VCaP (cell line): ENCODE measurements at regions not wholly inside any gene's neighbourhood (a gene's known extent, or its start where the extent isn't known, plus 50 kb on each side); places are given as distances from the start of the nearest gene placed in this dataset.

Source experiments
- H3K27ac ChIP-seq: fragments of 450-650 bp; 2 replicates; pipeline ENCODE4 v1.5.1; 2017
- CTCF ChIP-seq: fragments of 450-650 bp; conservative IDR thresholded peaks from 2 replicates; pipeline ENCODE4 v1.5.1; 2017; ENCODE audit warnings: mild to moderate bottlenecking, moderate library complexity

GRCh38 chr20:57943950-57944349 is 234.1 kb upstream of the PMEPA1 start:
- no peak for TF ChIP-seq CTCF

GRCh38 chr20:57943291-57943690 is 233.5 kb upstream of the PMEPA1 start:
- no peak overlapping the region for H3K27ac ChIP-seq
- no peak for TF ChIP-seq CTCF

More at GRCh38 chr20:57943950-57944349, 234.1 kb upstream of the PMEPA1 start:
- no peak overlapping the region for H3K27ac ChIP-seq

DNA sequence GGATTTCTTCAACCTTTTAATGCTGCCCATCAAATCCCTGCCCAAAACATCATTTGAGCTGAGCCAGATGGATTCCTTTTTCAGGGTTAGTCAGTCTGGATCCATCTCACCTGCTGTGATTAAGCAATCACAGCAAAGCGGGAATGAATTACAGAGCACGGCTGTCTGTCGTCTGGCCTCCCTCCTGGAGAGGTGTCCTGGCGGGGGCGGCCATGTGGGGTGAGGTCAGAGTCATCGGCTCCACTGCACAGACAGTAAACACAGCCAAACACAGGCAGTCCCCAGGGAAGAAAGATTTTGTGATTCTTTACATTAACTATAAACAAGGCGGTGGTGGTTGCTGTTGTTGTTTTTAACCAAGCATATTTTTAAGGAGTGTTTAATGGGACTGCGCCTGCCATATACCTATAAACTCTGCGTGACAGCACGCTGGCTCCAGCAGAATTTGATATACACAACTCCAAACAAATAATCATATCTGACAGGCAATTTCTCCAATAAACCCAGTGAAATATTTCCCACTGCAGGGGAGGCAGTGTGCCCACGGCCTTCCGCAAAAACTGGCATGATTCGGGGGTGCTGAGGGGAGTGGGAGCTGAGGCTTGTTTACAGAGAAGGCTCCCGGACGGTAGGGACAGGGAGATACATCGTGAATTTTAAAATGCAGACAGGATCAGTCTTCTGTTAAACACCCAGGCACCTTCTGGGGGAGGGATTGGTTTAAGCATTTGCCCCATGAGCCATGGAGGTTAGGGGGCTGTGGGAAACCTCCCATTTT is 232.0 kb upstream of the PMEPA1 start:
- no peak for TF ChIP-seq CTCF
- peak overlapping the region; percentile 41 for H3K27ac ChIP-seq

- TF ChIP-seq CTCF: no peak
- H3K27ac ChIP-seq: peak overlapping the region; percentile 41
These were observed 231.2 kb upstream of the PMEPA1 start for GRCh38 chr20:57940868-57941522.

- peak overlapping the region; percentile 41; the same call in 1 of the 2 replicates for H3K27ac ChIP-seq
- no peak for TF ChIP-seq CTCF
These were observed 230.6 kb upstream of the PMEPA1 start for GRCh38 chr20:57940376-57940775.

DNA sequence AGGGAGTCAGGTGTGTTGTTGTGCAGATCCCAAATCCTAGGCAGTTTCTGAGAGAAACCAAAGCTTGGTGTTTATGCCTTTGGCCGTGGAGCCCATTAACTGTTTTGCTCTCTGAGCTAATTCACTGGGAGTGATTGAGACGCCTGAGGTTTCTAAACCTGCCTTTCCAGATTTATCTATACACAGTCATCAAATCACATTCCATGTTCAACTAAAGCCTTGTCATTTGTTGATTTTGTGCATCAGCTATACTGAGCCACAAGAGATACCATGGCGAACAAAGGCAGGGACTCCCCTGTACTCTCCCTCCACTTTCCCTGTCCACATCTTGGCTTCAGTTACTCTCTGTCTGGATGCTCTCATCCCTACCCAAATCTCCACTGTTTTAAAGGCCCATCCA is 229.7 kb upstream of the PMEPA1 start:
- no peak overlapping the region for H3K27ac ChIP-seq
- no peak for TF ChIP-seq CTCF

DNA sequence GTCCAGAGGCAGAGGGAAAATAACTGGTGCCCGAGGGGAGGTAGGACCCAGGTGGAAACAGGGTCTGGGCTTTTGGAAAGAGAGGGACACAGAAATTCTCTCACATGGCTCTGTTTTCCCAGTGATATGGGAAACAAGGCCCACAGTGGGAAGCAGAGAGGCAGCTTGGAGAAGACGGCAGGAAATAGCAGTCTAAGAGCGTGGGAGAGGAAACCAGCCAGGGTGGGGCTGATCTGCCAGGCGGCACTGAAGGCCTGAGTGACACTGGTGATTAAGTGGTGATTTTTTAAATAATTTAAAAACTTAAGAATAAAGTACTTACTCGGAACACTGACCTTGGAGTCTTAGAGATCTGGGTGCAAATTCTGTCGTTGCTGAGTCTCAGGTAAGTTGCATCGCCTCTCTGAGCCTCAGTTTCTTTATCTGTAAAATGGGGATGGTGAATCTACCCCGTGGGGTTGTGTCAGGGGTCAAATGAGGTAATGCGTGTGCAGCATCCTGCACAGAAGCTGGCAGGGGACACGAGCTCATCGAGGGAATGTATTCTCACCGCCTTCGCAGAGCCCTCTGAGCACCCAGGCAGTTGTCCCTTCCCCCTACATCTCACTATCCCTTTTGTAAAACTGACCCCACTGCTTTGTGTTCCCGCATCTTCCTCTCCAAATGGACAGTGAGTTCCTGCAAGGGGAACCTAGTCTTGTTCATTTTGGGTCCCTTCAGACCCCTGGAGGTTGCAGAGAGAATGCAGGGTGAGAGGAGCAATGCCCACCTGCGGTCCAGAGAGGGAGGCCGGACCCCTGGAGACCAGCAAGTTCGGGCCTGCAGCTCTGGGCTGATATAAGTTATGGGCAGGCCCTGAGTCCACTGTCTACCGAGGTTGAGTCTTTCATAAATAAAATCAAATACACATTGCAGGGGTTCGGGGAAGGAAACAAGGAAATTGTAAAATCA is 228.6 kb upstream of the PMEPA1 start:
- no peak overlapping the region for H3K27ac ChIP-seq
- TF ChIP-seq CTCF: no peak
